Prostate gland (tissue), 2 donors: ENCODE measurements at regions not wholly inside any gene's neighbourhood (a gene's known extent, or its start where the extent isn't known, plus 50 kb on each side); places are given as distances from the start of the nearest gene placed in this dataset.

Experiments used
- DNase-seq: peaks from one replicate; pipeline ENCODE4 v3.0.0-alpha.2; 2019; ENCODE audit warnings: low spot score
- H3K27ac ChIP-seq, 2 donors: fragments of 200-600 bp; sonication (generic); 2 replicates each; pipeline ENCODE4 v1.5.1; 2017 to 2019
- H3K27me3 ChIP-seq: fragments of 200-600 bp; sonication (generic); replicated peaks from 2 replicates; pipeline ENCODE4 v1.5.1; 2019; ENCODE audit not compliant: insufficient read depth
- H3K36me3 ChIP-seq, 2 donors: fragments of 200-600 bp; sonication (generic); 1 replicate in 1 of 2; 2 replicates in 1 of 2; pipeline versions ENCODE4 v1.5.1 to v1.8.1; 2017 to 2019
- H3K4me1 ChIP-seq: fragments of 200-600 bp; sonication (generic); replicated peaks from 2 replicates; pipeline ENCODE4 v1.5.1; 2019
- H3K4me3 ChIP-seq, 2 donors: fragments of 200-600 bp; sonication (generic); 2 replicates each; pipeline ENCODE4 v1.5.1; 2017 to 2019
- H3K9me3 ChIP-seq: fragments of 200-600 bp; sonication (generic); 2 replicates; pipeline ENCODE4 v1.5.1; 2017
- POLR2A ChIP-seq: fragments of 450-650 bp; IDR thresholded peaks from one replicate; pipeline ENCODE4 v1.6.1; 2016; ENCODE audit warnings: antibody characterized with exemption, mild to moderate bottlenecking
- POLR2AphosphoS5 ChIP-seq: sonication (generic); formaldehyde crosslinking; IDR thresholded peaks from one replicate; pipeline ENCODE4 v1.6.1; 2017; ENCODE audit warnings: antibody characterized with exemption
- WGBS: methylation state at CpG from one replicate; pipeline ENCODE4 v1.1.5; 2018; 5-methylcytosine and 5-hydroxymethylcytosine counted together
- intact Hi-C: fragments of 100-400 bp; cut with DNase I; formaldehyde crosslinking; loops from one replicate; pipeline ENCODE4 v1.14.2; 2022
- TF ChIP-seq, protein P1 (sequence below), 4 experiments: fragments of 200-600 bp in 2 of 4; fragments of 450-650 bp in 2 of 4; sonication (generic) in 2 of 4; IDR thresholded peaks; 1 replicate in 3 of 4; 2 replicates in 1 of 4; pipeline ENCODE4 v1.5.1; 2016 to 2019; ENCODE audit warnings: antibody characterized with exemption in 4 of 4, mild to moderate bottlenecking in 2 of 4, moderate library complexity in 2 of 4

DNA sequence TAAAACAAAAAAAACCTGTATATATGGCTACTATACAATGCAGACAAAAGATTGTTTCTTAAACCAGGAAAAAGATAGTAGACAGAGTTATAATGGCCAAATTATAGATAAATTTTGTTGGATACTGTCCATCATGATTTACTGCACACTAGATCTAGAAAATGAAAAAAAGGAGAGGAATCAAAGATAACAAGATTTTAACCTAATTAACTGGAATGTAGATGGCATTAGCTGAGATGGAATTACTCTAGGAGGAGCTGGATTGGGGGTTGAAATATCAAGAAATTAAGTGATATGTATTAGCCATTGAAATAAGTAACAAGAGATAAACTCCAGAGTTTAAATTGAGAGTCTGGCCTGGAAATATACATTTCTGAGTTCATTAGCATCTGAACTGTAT lies 1489.1 kb downstream of the PLA2G4A start:
- Histone ChIP-seq H3K27me3 (no peaks in the 10 kb centered on the region), H3K9me3 (no peaks in the 10 kb centered on the region), H3K4me1 (no peaks in the 10 kb centered on the region), H3K27ac (no peak overlapping the region), H3K4me3 (no peak overlapping the region), H3K36me3 (no peaks in the 10 kb centered on the region)
- DNase-seq: no peak
- TF ChIP-seq POLR2AphosphoS5 (no peak), POLR2A (no peak)
- TF ChIP-seq, protein P1, sequence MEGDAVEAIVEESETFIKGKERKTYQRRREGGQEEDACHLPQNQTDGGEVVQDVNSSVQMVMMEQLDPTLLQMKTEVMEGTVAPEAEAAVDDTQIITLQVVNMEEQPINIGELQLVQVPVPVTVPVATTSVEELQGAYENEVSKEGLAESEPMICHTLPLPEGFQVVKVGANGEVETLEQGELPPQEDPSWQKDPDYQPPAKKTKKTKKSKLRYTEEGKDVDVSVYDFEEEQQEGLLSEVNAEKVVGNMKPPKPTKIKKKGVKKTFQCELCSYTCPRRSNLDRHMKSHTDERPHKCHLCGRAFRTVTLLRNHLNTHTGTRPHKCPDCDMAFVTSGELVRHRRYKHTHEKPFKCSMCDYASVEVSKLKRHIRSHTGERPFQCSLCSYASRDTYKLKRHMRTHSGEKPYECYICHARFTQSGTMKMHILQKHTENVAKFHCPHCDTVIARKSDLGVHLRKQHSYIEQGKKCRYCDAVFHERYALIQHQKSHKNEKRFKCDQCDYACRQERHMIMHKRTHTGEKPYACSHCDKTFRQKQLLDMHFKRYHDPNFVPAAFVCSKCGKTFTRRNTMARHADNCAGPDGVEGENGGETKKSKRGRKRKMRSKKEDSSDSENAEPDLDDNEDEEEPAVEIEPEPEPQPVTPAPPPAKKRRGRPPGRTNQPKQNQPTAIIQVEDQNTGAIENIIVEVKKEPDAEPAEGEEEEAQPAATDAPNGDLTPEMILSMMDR (IDR thresholded peaks at IDR 0.05): no peak
- intact Hi-C loops: no loop called here

DNA sequence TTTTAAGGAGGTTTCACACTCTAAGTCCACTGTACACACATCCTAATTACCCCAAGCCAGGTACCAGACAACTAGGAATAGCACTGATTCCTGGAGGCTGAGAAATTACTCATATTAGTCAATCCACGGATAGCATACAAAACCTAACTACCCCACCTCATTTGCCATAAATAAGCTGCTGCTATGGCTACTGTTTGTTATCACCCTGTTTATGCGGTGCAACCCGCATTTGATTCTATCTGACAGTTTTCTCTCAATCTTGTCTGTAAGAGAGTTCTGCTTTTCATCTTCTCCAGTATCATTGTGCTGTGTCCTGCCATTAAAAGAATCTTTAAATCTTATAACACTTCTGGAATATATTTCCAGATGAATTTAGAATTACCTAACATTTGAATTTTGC lies 1496.5 kb downstream of the PLA2G4A start:
- H3K4me1 ChIP-seq: no peaks in the 10 kb centered on the region
- no peak for DNase-seq
- TF ChIP-seq POLR2AphosphoS5 (no peak), POLR2A (no peak)
- TF ChIP-seq, protein P1 (IDR thresholded peaks at IDR 0.05): no peak
- WGBS: 93% methylated on average over 3 of the region's 3 CpGs
- no peak overlapping the region for H3K4me3 ChIP-seq
- no peaks in the 10 kb centered on the region for H3K9me3 ChIP-seq
- no peaks in the 10 kb centered on the region for H3K36me3 ChIP-seq
- no peak overlapping the region for H3K27ac ChIP-seq
- intact Hi-C loops: no loop called here
- no peaks in the 10 kb centered on the region for H3K27me3 ChIP-seq

DNA sequence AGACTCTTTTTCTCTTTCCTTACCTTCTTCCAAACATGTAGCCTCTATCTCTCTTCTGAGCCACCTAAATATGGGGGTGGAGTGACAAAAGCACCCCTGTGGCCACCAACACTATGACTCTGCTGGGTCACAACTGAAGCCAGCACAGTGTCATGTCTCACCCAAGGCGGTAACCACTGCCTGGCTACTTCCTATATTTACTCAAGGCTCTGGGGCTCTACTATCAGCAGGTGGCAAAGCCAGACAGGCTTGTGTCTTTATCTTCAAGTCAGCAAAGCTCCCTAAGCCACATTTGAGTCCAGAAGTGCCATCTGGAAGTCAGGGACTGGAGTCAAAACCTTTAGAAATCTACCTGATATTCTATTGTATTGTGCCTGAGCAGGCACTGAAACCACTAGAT lies 1515.2 kb downstream of the PLA2G4A start:
- intact Hi-C loops: no loop called here
- no peaks in the 10 kb centered on the region for H3K9me3 ChIP-seq
- DNase-seq: no peak
- no peak overlapping the region for H3K4me3 ChIP-seq
- no peaks in the 10 kb centered on the region for H3K4me1 ChIP-seq
- H3K36me3 ChIP-seq: no peaks in the 10 kb centered on the region
- no peaks in the 10 kb centered on the region for H3K27me3 ChIP-seq
- TF ChIP-seq, protein P1 (IDR thresholded peaks at IDR 0.05): no peak
- TF ChIP-seq POLR2A (no peak), POLR2AphosphoS5 (no peak)
- no peak overlapping the region for H3K27ac ChIP-seq
- 76% methylated on average over 1 of the region's 1 CpG for WGBS

DNA sequence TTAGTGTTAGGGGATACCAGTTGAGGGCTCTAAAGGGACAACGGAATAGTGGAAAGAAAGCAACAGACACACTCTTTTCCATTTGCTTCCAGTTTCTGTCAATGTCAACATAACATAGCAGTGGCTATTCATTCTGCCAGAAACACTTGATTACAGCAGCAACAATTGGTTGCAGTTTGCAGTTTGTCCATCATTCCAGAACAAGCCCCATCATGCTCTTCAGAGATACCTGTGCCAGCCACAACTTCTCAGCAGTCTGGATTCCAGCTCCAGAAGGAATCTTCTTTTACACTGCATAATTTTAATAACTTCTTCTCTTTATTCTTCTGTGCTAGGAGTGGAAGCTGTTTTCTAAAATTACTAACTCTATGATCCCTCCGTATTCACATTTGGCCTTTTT lies 1521.4 kb downstream of the PLA2G4A start:
- WGBS: 46% methylated on average over 2 of the region's 2 CpGs
- intact Hi-C loops: no loop called here
- DNase-seq: no peak
- Histone ChIP-seq H3K27me3 (no peaks in the 10 kb centered on the region), H3K4me3 (no peak overlapping the region), H3K9me3 (no peaks in the 10 kb centered on the region), H3K27ac (no peak overlapping the region), H3K4me1 (no peaks in the 10 kb centered on the region), H3K36me3 (no peaks in the 10 kb centered on the region)
- TF ChIP-seq, protein P1 (IDR thresholded peaks at IDR 0.05): no peak
- no peak for TF ChIP-seq POLR2A
- no peak for TF ChIP-seq POLR2AphosphoS5

DNA sequence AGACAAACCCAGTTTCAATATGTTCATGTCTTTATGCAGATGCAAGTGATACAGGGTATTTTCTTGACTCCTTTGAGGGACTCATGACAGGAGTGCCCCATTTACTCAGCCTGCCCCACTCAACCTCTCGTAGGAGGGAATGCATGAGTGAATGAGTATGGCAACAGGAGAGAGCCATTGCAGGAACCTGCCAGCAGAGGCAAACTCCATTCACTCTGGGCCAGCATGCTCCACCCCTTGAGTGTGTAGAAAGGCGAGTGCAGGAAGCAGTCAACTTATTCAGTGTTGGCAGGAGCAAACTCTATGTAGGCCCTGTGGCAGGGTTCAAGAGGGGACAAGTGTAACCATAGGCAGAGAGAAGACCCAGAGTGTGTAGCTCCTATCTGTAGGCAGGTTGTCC lies 1526.3 kb downstream of the PLA2G4A start:
- WGBS: 69% methylated on average over 2 of the region's 2 CpGs
- Histone ChIP-seq H3K4me1 (no peaks in the 10 kb centered on the region), H3K4me3 (no peak overlapping the region), H3K27me3 (no peaks in the 10 kb centered on the region), H3K36me3 (no peaks in the 10 kb centered on the region), H3K27ac (no peak overlapping the region), H3K9me3 (no peaks in the 10 kb centered on the region)
- no peak for DNase-seq
- intact Hi-C loops: no loop called here
- TF ChIP-seq POLR2AphosphoS5: no peak

DNA sequence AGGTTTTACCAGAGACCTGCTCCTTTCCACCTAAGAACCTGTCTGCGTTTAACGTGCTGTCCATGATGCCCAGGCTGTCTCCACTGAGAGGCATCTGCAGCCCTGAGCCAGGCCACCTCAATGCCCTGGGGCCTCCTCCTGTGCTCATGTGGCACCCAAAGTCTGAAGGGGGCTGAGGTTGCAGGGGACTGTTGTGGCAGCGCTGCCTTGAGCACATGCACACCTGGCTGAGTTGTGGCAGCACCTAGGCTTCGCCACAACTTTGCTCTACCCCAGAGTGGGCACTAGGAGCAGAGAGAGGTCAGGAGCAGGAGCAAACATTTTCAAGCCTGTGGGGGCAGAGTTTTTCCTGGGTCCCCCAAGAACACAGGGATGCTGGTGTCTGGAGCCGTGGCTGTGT lies 1527.1 kb downstream of the PLA2G4A start:
- WGBS: 95% methylated on average over 5 of the region's 5 CpGs
- intact Hi-C loops: no loop called here

More for the DNA sequence above, 1527.1 kb downstream of the PLA2G4A start:
- H3K4me1 ChIP-seq: no peaks in the 10 kb centered on the region
- H3K4me3 ChIP-seq: no peak overlapping the region
- H3K27ac ChIP-seq: no peak overlapping the region
- H3K9me3 ChIP-seq: no peaks in the 10 kb centered on the region
- TF ChIP-seq POLR2A: no peak
- TF ChIP-seq, protein P1 (IDR thresholded peaks at IDR 0.05): no peak
- no peak for TF ChIP-seq POLR2AphosphoS5
- H3K27me3 ChIP-seq: no peaks in the 10 kb centered on the region
- H3K36me3 ChIP-seq: no peaks in the 10 kb centered on the region
- DNase-seq: no peak
